Gastroesophageal sphincter (tissue), 3 donors: ENCODE measurements at regions not wholly inside any gene's neighbourhood (a gene's known extent, or its start where the extent isn't known, plus 50 kb on each side); places are given as distances from the start of the nearest gene placed in this dataset.

ENCODE experiments used
- POLR2A ChIP-seq, 2 donors: fragments of 450-650 bp; IDR thresholded peaks; one replicate each; pipeline ENCODE4 v1.6.1; 2017; ENCODE audit warnings: antibody characterized with exemption in 2 of 2, mild to moderate bottlenecking in 2 of 2, moderate library complexity in 1 of 2
- TF ChIP-seq, protein P1 (sequence below), 4 experiments: fragments of 200-600 bp in 2 of 4; fragments of 450-650 bp in 2 of 4; sonication (generic) in 1 of 4; IDR thresholded peaks; one replicate each; pipeline ENCODE4 v1.5.1; 2017 to 2019; ENCODE audit warnings: antibody characterized with exemption in 4 of 4, mild to moderate bottlenecking in 2 of 4, moderate library complexity in 2 of 4

DNA sequence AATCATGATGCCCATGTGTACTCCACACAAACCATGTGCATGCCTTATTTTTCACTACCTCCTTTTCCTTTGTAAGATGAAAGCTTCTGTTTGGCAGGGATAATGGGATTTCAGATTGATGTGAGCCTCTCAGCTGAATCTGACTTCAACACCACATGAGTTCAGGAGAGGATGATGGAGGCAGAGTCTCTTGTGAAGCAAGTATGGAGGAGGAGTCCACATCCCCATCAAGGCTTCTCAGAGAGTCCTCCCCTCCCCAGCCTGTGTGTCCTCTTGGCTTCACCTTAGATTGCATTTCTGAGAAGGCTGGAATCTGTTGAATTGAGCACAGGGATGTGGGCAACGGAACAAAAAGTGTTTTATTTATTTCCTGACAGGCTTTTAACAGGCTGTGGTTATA lies 370.4 kb downstream of the FAT3 start:
- TF ChIP-seq, protein P1, sequence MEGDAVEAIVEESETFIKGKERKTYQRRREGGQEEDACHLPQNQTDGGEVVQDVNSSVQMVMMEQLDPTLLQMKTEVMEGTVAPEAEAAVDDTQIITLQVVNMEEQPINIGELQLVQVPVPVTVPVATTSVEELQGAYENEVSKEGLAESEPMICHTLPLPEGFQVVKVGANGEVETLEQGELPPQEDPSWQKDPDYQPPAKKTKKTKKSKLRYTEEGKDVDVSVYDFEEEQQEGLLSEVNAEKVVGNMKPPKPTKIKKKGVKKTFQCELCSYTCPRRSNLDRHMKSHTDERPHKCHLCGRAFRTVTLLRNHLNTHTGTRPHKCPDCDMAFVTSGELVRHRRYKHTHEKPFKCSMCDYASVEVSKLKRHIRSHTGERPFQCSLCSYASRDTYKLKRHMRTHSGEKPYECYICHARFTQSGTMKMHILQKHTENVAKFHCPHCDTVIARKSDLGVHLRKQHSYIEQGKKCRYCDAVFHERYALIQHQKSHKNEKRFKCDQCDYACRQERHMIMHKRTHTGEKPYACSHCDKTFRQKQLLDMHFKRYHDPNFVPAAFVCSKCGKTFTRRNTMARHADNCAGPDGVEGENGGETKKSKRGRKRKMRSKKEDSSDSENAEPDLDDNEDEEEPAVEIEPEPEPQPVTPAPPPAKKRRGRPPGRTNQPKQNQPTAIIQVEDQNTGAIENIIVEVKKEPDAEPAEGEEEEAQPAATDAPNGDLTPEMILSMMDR (IDR thresholded peaks at IDR 0.05) = no peak
- no peak for TF ChIP-seq POLR2A (IDR thresholded peaks at IDR 0.05)
